ENCODE measurements at regions not wholly inside any gene's neighbourhood (a gene's known extent, or its start where the extent isn't known, plus 50 kb on each side); places are given as distances from the start of the nearest gene placed in this dataset.

- TF ChIP-seq POLR2AphosphoS5 (IDR thresholded peaks at IDR 0.05; ENCODE audit: low read depth, low read length) (no peak), REST (IDR thresholded peaks at IDR 0.05; ENCODE audit: insufficient read depth in 1 of 2, low read depth in 2 of 2, low read length in 2 of 2) (no peak)
Measured at GRCh38 chr11:8802251-8802650, 108.7 kb upstream of the AKIP1 start.
